Neural cell (in vitro differentiated cells): ENCODE measurements at regions not wholly inside any gene's neighbourhood (a gene's known extent, or its start where the extent isn't known, plus 50 kb on each side); places are given as distances from the start of the nearest gene placed in this dataset.

ENCODE experiments used
- H2AFZ ChIP-seq: fragments of 200-600, 300-800 bp; sonication (generic), shearing (Covaris generic); 2 replicates; pipeline ENCODE4 v1.6.0; 2014; ENCODE audit warnings: low read depth, mild to moderate bottlenecking, antibody characterized with exemption, low read length, moderate library complexity
- H3F3A ChIP-seq: fragments of 200-600 bp; shearing (Covaris generic); 2 replicates; pipeline ENCODE4 v1.6.1; 2016; ENCODE audit warnings: mild to moderate bottlenecking, moderate library complexity, mixed read lengths, antibody characterized with exemption, low read length; ENCODE audit not compliant: insufficient read depth, poor library complexity, severe bottlenecking
- H3K27ac ChIP-seq: fragments of 200-600, 300-800 bp; sonication (generic), shearing (Covaris generic); 2 replicates; pipeline ENCODE4 v1.5.1; 2014; ENCODE audit warnings: mild to moderate bottlenecking, low read length, moderate library complexity
- H3K27me3 ChIP-seq: fragments of 300-800, 200-600 bp; sonication (generic), shearing (Covaris generic); 2 replicates; pipeline ENCODE4 v1.6.0; 2014; ENCODE audit warnings: mild to moderate bottlenecking, low read depth, low read length, moderate library complexity; ENCODE audit not compliant: insufficient read depth
- H3K36me3 ChIP-seq: fragments of 300-800, 200-600 bp; sonication (generic), shearing (Covaris generic); 2 replicates; pipeline ENCODE4 v1.5.1; 2014; ENCODE audit warnings: mild to moderate bottlenecking, antibody characterized with exemption, low read length, moderate library complexity; ENCODE audit not compliant: insufficient read depth
- H3K4me2 ChIP-seq: fragments of 300-800, 200-600 bp; sonication (generic), shearing (Covaris generic); 2 replicates; pipeline ENCODE4 v1.6.0; 2014; ENCODE audit warnings: mild to moderate bottlenecking, low read length
- H3K4me3 ChIP-seq: fragments of 300-800, 200-600 bp; sonication (generic), shearing (Covaris generic); 2 replicates; pipeline ENCODE4 v1.5.1; 2014; ENCODE audit warnings: mild to moderate bottlenecking, low read length, moderate library complexity
- H3K79me2 ChIP-seq: fragments of 200-600 bp; shearing (Covaris generic); replicated peaks from 2 replicates; pipeline ENCODE4 v1.6.0; 2014; ENCODE audit warnings: mild to moderate bottlenecking, low read length, moderate library complexity; ENCODE audit not compliant: insufficient read depth
- H3K9ac ChIP-seq: fragments of 300-800, 200-600 bp; sonication (generic), shearing (Covaris generic); 2 replicates; pipeline ENCODE4 v1.6.1; 2016; ENCODE audit warnings: mild to moderate bottlenecking, low read length, mixed read lengths
- H3K9me2 ChIP-seq: fragments of 200-600 bp; shearing (Covaris generic); 2 replicates; pipeline ENCODE4 v1.6.1; 2016; ENCODE audit warnings: mild to moderate bottlenecking, low read length, mixed read lengths; ENCODE audit not compliant: insufficient read depth
- H3K9me3 ChIP-seq: fragments of 200-600, 300-800 bp; sonication (generic), shearing (Covaris generic); 2 replicates; pipeline ENCODE4 v1.6.1; 2016; ENCODE audit warnings: mild to moderate bottlenecking, mixed run types, low read length, moderate library complexity, mixed read lengths
- H4K20me1 ChIP-seq: fragments of 200-600 bp; shearing (Covaris generic); 2 replicates; pipeline ENCODE4 v1.6.1; 2016; ENCODE audit warnings: mild to moderate bottlenecking, mixed run types; ENCODE audit not compliant: insufficient read depth
- EP300 ChIP-seq: fragments of 450-650 bp; conservative IDR thresholded peaks from 2 replicates; pipeline ENCODE4 v1.6.1; 2014; ENCODE audit warnings: antibody characterized with exemption, mild to moderate bottlenecking, moderate library complexity; ENCODE audit not compliant: poor library complexity, severe bottlenecking
- EZH2 ChIP-seq: fragments of 200-600, 300-800 bp; shearing (Covaris generic), sonication (generic); IDR thresholded peaks from 2 replicates; pipeline ENCODE4 v1.6.1; 2014; ENCODE audit warnings: antibody characterized with exemption, low read length, borderline replicate concordance, mild to moderate bottlenecking; ENCODE audit not compliant: insufficient read depth, poor library complexity, severe bottlenecking
- MXI1 ChIP-seq: fragments of 450-650 bp; conservative IDR thresholded peaks from 2 replicates; pipeline ENCODE4 v1.6.1; 2014; ENCODE audit warnings: antibody characterized with exemption, mild to moderate bottlenecking; ENCODE audit not compliant: poor library complexity, severe bottlenecking
- POLR2AphosphoS5 ChIP-seq: IDR thresholded peaks from 2 replicates; pipeline ENCODE4 v1.6.1; 2012
- RAD21 ChIP-seq: fragments of 450-650 bp; conservative IDR thresholded peaks from 2 replicates; pipeline ENCODE4 v1.6.1; 2014; ENCODE audit warnings: antibody characterized with exemption, mild to moderate bottlenecking, moderate library complexity
- SMC3 ChIP-seq: fragments of 450-650 bp; conservative IDR thresholded peaks from 2 replicates; pipeline ENCODE4 v1.6.1; 2014; ENCODE audit warnings: antibody characterized with exemption, mild to moderate bottlenecking, moderate library complexity; ENCODE audit not compliant: poor library complexity
- TAF1 ChIP-seq: IDR thresholded peaks from 2 replicates; pipeline ENCODE4 v1.6.1; 2012; ENCODE audit warnings: low read depth
- TF ChIP-seq, protein P1 (sequence below): IDR thresholded peaks from 2 replicates; pipeline ENCODE4 v1.6.1; 2012; ENCODE audit warnings: borderline replicate concordance
- TF ChIP-seq, protein P2 (sequence below): fragments of 450-650 bp; IDR thresholded peaks from 2 replicates; pipeline ENCODE4 v1.5.1; 2014; ENCODE audit warnings: antibody characterized with exemption, mild to moderate bottlenecking, moderate library complexity; ENCODE audit not compliant: poor library complexity, severe bottlenecking

DNA sequence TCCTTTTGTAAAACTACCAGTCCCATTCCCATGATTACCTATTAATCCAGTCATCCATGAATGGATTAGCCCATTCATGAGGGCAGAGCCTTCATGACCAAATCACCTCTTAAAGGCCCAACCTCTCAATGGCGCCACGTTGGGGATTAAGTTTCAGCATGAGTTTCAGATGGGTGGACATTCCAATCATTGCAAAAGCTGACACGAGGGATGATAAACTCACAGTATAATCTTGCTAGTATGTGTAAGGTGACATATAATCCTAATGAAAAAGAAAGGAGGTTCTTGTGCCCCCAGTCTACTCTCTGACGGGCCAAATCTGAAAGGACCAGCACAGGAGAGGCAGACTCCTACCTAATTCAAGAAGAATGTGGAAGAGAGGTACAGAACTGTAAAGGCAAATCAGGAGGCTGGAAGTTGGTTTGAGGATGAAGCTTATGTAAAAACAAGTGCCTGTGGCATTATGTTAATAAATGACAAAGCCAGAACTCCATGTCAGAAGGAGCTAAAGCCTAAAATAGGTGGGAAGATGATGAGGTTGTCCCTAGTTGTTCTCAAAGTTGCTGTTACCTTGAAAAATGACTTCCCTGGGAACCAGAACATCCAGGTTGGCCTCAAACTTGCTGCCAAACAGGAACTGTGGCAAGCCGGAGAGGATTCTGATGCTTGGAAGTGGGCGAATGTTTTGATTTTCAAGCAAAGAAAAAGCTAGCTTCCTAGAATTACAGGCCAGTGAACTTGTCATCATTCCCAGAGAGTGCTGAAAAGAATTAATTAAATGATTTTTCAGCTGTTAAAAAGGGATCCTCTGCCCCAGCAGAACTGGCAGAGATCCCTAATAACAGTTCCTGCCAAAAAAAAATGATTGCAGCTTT lies 106.5 kb upstream of the TIAM2 start:
- Histone ChIP-seq H3K79me2 (no peaks in the 10 kb centered on the region), H3K27ac (no peak overlapping the region), H3K4me2 (no peak overlapping the region), H2AFZ (no peak overlapping the region), H3K4me3 (no peak overlapping the region), H4K20me1 (no peaks in the 10 kb centered on the region), H3K36me3 (no peaks in the 10 kb centered on the region), H3K9me3 (no peaks in the 10 kb centered on the region), H3K27me3 (no peaks in the 10 kb centered on the region), H3F3A (no peaks in the 10 kb centered on the region), H3K9me2 (no peaks in the 10 kb centered on the region), H3K9ac (no peak overlapping the region)
- no peak for TF ChIP-seq MXI1
- TF ChIP-seq POLR2AphosphoS5 = no peak
- TF ChIP-seq RAD21 = no peak

DNA sequence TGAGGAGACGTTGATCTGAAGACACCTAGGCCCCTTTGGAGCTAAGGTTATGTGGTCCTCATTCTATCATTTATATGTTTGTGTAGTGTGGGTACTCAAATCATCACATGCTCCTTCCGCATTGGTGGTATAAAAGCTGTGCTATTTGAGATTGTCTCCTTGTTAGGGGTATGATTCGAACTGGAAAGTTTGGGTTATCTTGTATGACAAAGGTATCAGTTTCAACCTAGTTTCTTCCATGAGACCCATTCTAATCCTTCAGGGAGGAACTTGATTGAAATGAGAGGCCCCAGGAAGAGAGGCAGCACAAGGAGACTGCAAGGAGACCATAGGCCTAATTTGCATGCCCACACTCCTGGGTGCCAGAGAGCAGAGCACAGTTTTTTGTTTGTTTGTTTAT lies 104.2 kb upstream of the TIAM2 start:
- H3K9ac ChIP-seq = no peak overlapping the region
- H3K9me3 ChIP-seq = no peaks in the 10 kb centered on the region
- TF ChIP-seq MXI1 (no peak), SMC3 (no peak), POLR2AphosphoS5 (no peak), EZH2 (no peak), EP300 (no peak), RAD21 (no peak), TAF1 (no peak)
- TF ChIP-seq, protein P1, sequence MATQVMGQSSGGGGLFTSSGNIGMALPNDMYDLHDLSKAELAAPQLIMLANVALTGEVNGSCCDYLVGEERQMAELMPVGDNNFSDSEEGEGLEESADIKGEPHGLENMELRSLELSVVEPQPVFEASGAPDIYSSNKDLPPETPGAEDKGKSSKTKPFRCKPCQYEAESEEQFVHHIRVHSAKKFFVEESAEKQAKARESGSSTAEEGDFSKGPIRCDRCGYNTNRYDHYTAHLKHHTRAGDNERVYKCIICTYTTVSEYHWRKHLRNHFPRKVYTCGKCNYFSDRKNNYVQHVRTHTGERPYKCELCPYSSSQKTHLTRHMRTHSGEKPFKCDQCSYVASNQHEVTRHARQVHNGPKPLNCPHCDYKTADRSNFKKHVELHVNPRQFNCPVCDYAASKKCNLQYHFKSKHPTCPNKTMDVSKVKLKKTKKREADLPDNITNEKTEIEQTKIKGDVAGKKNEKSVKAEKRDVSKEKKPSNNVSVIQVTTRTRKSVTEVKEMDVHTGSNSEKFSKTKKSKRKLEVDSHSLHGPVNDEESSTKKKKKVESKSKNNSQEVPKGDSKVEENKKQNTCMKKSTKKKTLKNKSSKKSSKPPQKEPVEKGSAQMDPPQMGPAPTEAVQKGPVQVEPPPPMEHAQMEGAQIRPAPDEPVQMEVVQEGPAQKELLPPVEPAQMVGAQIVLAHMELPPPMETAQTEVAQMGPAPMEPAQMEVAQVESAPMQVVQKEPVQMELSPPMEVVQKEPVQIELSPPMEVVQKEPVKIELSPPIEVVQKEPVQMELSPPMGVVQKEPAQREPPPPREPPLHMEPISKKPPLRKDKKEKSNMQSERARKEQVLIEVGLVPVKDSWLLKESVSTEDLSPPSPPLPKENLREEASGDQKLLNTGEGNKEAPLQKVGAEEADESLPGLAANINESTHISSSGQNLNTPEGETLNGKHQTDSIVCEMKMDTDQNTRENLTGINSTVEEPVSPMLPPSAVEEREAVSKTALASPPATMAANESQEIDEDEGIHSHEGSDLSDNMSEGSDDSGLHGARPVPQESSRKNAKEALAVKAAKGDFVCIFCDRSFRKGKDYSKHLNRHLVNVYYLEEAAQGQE = no peak
- TF ChIP-seq, protein P2, sequence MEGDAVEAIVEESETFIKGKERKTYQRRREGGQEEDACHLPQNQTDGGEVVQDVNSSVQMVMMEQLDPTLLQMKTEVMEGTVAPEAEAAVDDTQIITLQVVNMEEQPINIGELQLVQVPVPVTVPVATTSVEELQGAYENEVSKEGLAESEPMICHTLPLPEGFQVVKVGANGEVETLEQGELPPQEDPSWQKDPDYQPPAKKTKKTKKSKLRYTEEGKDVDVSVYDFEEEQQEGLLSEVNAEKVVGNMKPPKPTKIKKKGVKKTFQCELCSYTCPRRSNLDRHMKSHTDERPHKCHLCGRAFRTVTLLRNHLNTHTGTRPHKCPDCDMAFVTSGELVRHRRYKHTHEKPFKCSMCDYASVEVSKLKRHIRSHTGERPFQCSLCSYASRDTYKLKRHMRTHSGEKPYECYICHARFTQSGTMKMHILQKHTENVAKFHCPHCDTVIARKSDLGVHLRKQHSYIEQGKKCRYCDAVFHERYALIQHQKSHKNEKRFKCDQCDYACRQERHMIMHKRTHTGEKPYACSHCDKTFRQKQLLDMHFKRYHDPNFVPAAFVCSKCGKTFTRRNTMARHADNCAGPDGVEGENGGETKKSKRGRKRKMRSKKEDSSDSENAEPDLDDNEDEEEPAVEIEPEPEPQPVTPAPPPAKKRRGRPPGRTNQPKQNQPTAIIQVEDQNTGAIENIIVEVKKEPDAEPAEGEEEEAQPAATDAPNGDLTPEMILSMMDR = no peak
- no peak overlapping the region for H3K4me3 ChIP-seq
- no peaks in the 10 kb centered on the region for H3K9me2 ChIP-seq
- no peak overlapping the region for H3K27ac ChIP-seq
- H3F3A ChIP-seq = no peaks in the 10 kb centered on the region
- no peaks in the 10 kb centered on the region for H3K79me2 ChIP-seq
- H3K4me2 ChIP-seq = no peak overlapping the region
- no peak overlapping the region for H2AFZ ChIP-seq
- H4K20me1 ChIP-seq = no peaks in the 10 kb centered on the region
- no peaks in the 10 kb centered on the region for H3K27me3 ChIP-seq
- H3K36me3 ChIP-seq = no peaks in the 10 kb centered on the region
